Activated naive CD8-positive, alpha-beta T cell treated with anti-CD3 and anti-CD28 coated beads, Interleukin-2, amount 50 U/mL, for 24 hours (primary cell): ENCODE measurements at regions not wholly inside any gene's neighbourhood (a gene's known extent, or its start where the extent isn't known, plus 50 kb on each side); places are given as distances from the start of the nearest gene placed in this dataset.
A peak's percentile ranks its signal among the peaks of the same experiment; 100 is the strongest.

Experiments
- ATAC-seq: fragments of 150-1000 bp; cut with Tn5 transposase; one replicate; pipeline ENCODE4 v1.10.0; 2021
- DNase-seq: peaks from one replicate; pipeline ENCODE4 v3.0.0; 2021
- H3K27ac Mint-ChIP-seq: one replicate; pipeline ENCODE4 v1.8.0; 2021; ENCODE audit warnings: mild to moderate bottlenecking, mixed read lengths
- H3K27me3 Mint-ChIP-seq: one replicate; pipeline ENCODE4 v1.8.0; 2021; ENCODE audit warnings: mixed read lengths
- H3K36me3 Mint-ChIP-seq: one replicate; pipeline ENCODE4 v1.8.0; 2021; ENCODE audit warnings: low read depth, mixed read lengths
- H3K4me1 Mint-ChIP-seq: one replicate; pipeline ENCODE4 v1.8.0; 2021; ENCODE audit warnings: mixed read lengths
- H3K4me3 Mint-ChIP-seq: one replicate; pipeline ENCODE4 v1.8.0; 2021; ENCODE audit warnings: mild to moderate bottlenecking, moderate library complexity, mixed read lengths
- H3K9me3 Mint-ChIP-seq: one replicate; pipeline ENCODE4 v1.8.0; 2021; ENCODE audit warnings: mixed read lengths

- Mint-ChIP-seq H3K4me1 (no peaks in the 10 kb centered on the region), H3K9me3 (no peaks in the 10 kb centered on the region), H3K27me3 (no peaks in the 10 kb centered on the region), H3K36me3 (no peaks in the 10 kb centered on the region), H3K27ac (no peak overlapping the region), H3K4me3 (no peak overlapping the region)
- ATAC-seq = no peak
- no peak for DNase-seq
Measured at GRCh38 chr22:48698618-48699017, 1129.1 kb downstream of the BRD1 start.

GRCh38 chr22:48697694-48698276 is 1129.9 kb downstream of the BRD1 start:
- Mint-ChIP-seq H3K27ac (no peak overlapping the region), H3K9me3 (no peaks in the 10 kb centered on the region)

GRCh38 chr22:48697223-48697622 is 1130.5 kb downstream of the BRD1 start:
- H3K36me3 Mint-ChIP-seq = no peaks in the 10 kb centered on the region
- no peak overlapping the region for H3K4me3 Mint-ChIP-seq
- no peak overlapping the region for H3K27ac Mint-ChIP-seq
- ATAC-seq = no peak
- no peaks in the 10 kb centered on the region for H3K4me1 Mint-ChIP-seq
- no peaks in the 10 kb centered on the region for H3K9me3 Mint-ChIP-seq
- no peaks in the 10 kb centered on the region for H3K27me3 Mint-ChIP-seq
- DNase-seq = no peak

More at GRCh38 chr22:48697694-48698276, 1129.9 kb downstream of the BRD1 start:
- Mint-ChIP-seq H3K36me3 (no peaks in the 10 kb centered on the region), H3K4me3 (no peak overlapping the region), H3K4me1 (no peaks in the 10 kb centered on the region), H3K27me3 (no peaks in the 10 kb centered on the region)
- DNase-seq = no peak
- ATAC-seq = no peak

- no peak overlapping the region for H3K4me3 Mint-ChIP-seq
- ATAC-seq = no peak
- H3K27ac Mint-ChIP-seq = no peak overlapping the region
- DNase-seq = no peak
- no peaks in the 10 kb centered on the region for H3K4me1 Mint-ChIP-seq
- no peaks in the 10 kb centered on the region for H3K36me3 Mint-ChIP-seq
- H3K9me3 Mint-ChIP-seq = no peaks in the 10 kb centered on the region
- H3K27me3 Mint-ChIP-seq = no peaks in the 10 kb centered on the region
Measured at GRCh38 chr22:48696371-48696770, 1131.3 kb downstream of the BRD1 start.

- H3K36me3 Mint-ChIP-seq = no peaks in the 10 kb centered on the region
Measured at GRCh38 chr22:48695731-48696305, 1131.9 kb downstream of the BRD1 start.

GRCh38 chr22:48695251-48695650 is 1132.4 kb downstream of the BRD1 start:
- no peaks in the 10 kb centered on the region for H3K4me1 Mint-ChIP-seq
- no peak overlapping the region for H3K4me3 Mint-ChIP-seq
- DNase-seq (no peak), ATAC-seq (no peak)
- no peak overlapping the region for H3K27ac Mint-ChIP-seq
- H3K9me3 Mint-ChIP-seq = no peaks in the 10 kb centered on the region
- H3K27me3 Mint-ChIP-seq = no peaks in the 10 kb centered on the region
- H3K36me3 Mint-ChIP-seq = no peaks in the 10 kb centered on the region

More at GRCh38 chr22:48695731-48696305, 1131.9 kb downstream of the BRD1 start:
- Mint-ChIP-seq H3K27me3 (no peaks in the 10 kb centered on the region), H3K27ac (no peak overlapping the region), H3K9me3 (no peaks in the 10 kb centered on the region), H3K4me1 (no peaks in the 10 kb centered on the region), H3K4me3 (no peak overlapping the region)
- ATAC-seq (no peak), DNase-seq (no peak)

- ATAC-seq (no peak), DNase-seq (no peak)
- H3K27me3 Mint-ChIP-seq = no peaks in the 10 kb centered on the region
- no peaks in the 10 kb centered on the region for H3K4me1 Mint-ChIP-seq
- no peaks in the 10 kb centered on the region for H3K9me3 Mint-ChIP-seq
- H3K27ac Mint-ChIP-seq = no peak overlapping the region
- no peaks in the 10 kb centered on the region for H3K36me3 Mint-ChIP-seq
- no peak overlapping the region for H3K4me3 Mint-ChIP-seq
Measured at GRCh38 chr22:48694296-48694883, 1133.3 kb downstream of the BRD1 start.

- DNase-seq (no peak), ATAC-seq (no peak)
- Mint-ChIP-seq H3K4me3 (no peak overlapping the region), H3K36me3 (no peaks in the 10 kb centered on the region), H3K27ac (no peak overlapping the region), H3K27me3 (no peaks in the 10 kb centered on the region), H3K4me1 (no peaks in the 10 kb centered on the region), H3K9me3 (no peaks in the 10 kb centered on the region)
Measured at GRCh38 chr22:48693377-48694135, 1134.1 kb downstream of the BRD1 start.

- no peaks in the 10 kb centered on the region for H3K9me3 Mint-ChIP-seq
- ATAC-seq (no peak), DNase-seq (no peak)
- H3K36me3 Mint-ChIP-seq = no peaks in the 10 kb centered on the region
- no peak overlapping the region for H3K4me3 Mint-ChIP-seq
- no peaks in the 10 kb centered on the region for H3K4me1 Mint-ChIP-seq
- H3K27ac Mint-ChIP-seq = no peak overlapping the region
- no peaks in the 10 kb centered on the region for H3K27me3 Mint-ChIP-seq
Measured at GRCh38 chr22:48692734-48693376, 1134.8 kb downstream of the BRD1 start.

- Mint-ChIP-seq H3K36me3 (no peaks in the 10 kb centered on the region), H3K27me3 (peaks cover 5% of the 10 kb centered on the region), H3K9me3 (peaks cover 7% of the 10 kb centered on the region), H3K4me3 (no peak overlapping the region), H3K4me1 (no peaks in the 10 kb centered on the region), H3K27ac (no peak overlapping the region)
- ATAC-seq (no peak), DNase-seq (no peak)
Measured at GRCh38 chr22:48691431-48691851, 1136.2 kb downstream of the BRD1 start.

GRCh38 chr22:48690583-48691317 is 1136.9 kb downstream of the BRD1 start:
- H3K9me3 Mint-ChIP-seq = peaks cover 8% of the 10 kb centered on the region
- H3K27ac Mint-ChIP-seq = no peak overlapping the region
- H3K27me3 Mint-ChIP-seq = peaks cover 5% of the 10 kb centered on the region
- DNase-seq (no peak), ATAC-seq (peak; percentile 17)
- H3K4me1 Mint-ChIP-seq = no peaks in the 10 kb centered on the region
- H3K36me3 Mint-ChIP-seq = no peaks in the 10 kb centered on the region
- no peak overlapping the region for H3K4me3 Mint-ChIP-seq

- Mint-ChIP-seq H3K4me1 (no peaks in the 10 kb centered on the region), H3K27me3 (peaks cover 5% of the 10 kb centered on the region), H3K4me3 (no peak overlapping the region), H3K27ac (no peak overlapping the region), H3K9me3 (peaks cover 8% of the 10 kb centered on the region), H3K36me3 (no peaks in the 10 kb centered on the region)
- no peak for DNase-seq
- no peak for ATAC-seq
Measured at GRCh38 chr22:48689206-48689605, 1138.5 kb downstream of the BRD1 start.

GRCh38 chr22:48688366-48688765 is 1139.3 kb downstream of the BRD1 start:
- no peak overlapping the region for H3K27ac Mint-ChIP-seq
- DNase-seq = no peak
- H3K9me3 Mint-ChIP-seq = peaks cover 8% of the 10 kb centered on the region
- H3K4me1 Mint-ChIP-seq = no peaks in the 10 kb centered on the region
- peaks cover 5% of the 10 kb centered on the region for H3K27me3 Mint-ChIP-seq
- no peak for ATAC-seq
- H3K4me3 Mint-ChIP-seq = no peak overlapping the region
- no peaks in the 10 kb centered on the region for H3K36me3 Mint-ChIP-seq

- ATAC-seq = no peak
- no peaks in the 10 kb centered on the region for H3K4me1 Mint-ChIP-seq
- no peak overlapping the region for H3K4me3 Mint-ChIP-seq
- peaks cover 8% of the 10 kb centered on the region for H3K9me3 Mint-ChIP-seq
- H3K36me3 Mint-ChIP-seq = no peaks in the 10 kb centered on the region
- H3K27ac Mint-ChIP-seq = no peak overlapping the region
- no peak for DNase-seq
- H3K27me3 Mint-ChIP-seq = peaks cover 5% of the 10 kb centered on the region
Measured at GRCh38 chr22:48687606-48688005, 1140.1 kb downstream of the BRD1 start.
